GM18499 (cell line): ENCODE measurements at regions not wholly inside any gene's neighbourhood (a gene's known extent, or its start where the extent isn't known, plus 50 kb on each side); places are given as distances from the start of the nearest gene placed in this dataset.
"Not testable (repeated sequence)": the region's sequence is repeated elsewhere in the genome, so short reads cannot be mapped to it uniquely, and the experiment has no call there.

Source experiments
- ATAC-seq: cut with Tn5 transposase; IDR thresholded peaks from one replicate; pipeline ENCODE4 v1.9.1; 2021; ENCODE audit warnings: moderate number of reproducible peaks; ENCODE audit not compliant: insufficient read depth, unreplicated experiment

- no peak for ATAC-seq
Measured at GRCh38 chr12:70008944-70009343, 183.9 kb downstream of the MYRFL start.

- no peak for ATAC-seq
Measured at GRCh38 chr12:70011353-70011752, 186.3 kb downstream of the MYRFL start.

GRCh38 chr12:70013016-70013415, 188.0 kb downstream of the MYRFL start:
- ATAC-seq: not testable (repeated sequence)

GRCh38 chr12:70028515-70028914, 203.5 kb downstream of the MYRFL start:
- ATAC-seq: no peak

GRCh38 chr12:70028918-70029317, 203.9 kb downstream of the MYRFL start:
- ATAC-seq: no peak

GRCh38 chr12:70031046-70031445, 206.0 kb downstream of the MYRFL start:
- no peak for ATAC-seq

- ATAC-seq: no peak
Measured at GRCh38 chr12:70032076-70032475, 207.0 kb downstream of the MYRFL start.

GRCh38 chr12:70033310-70033709, 208.3 kb downstream of the MYRFL start:
- ATAC-seq: no peak

GRCh38 chr12:70040141-70040540, 203.1 kb upstream of the CNOT2 start:
- ATAC-seq: no peak

- no peak for ATAC-seq
Measured at GRCh38 chr12:70042675-70043074, 200.6 kb upstream of the CNOT2 start.

GRCh38 chr12:70043490-70044138, 199.6 kb upstream of the CNOT2 start:
- ATAC-seq: no peak

- ATAC-seq: no peak
Measured at GRCh38 chr12:70044167-70044566, 199.1 kb upstream of the CNOT2 start.

GRCh38 chr12:70045036-70045435, 198.2 kb upstream of the CNOT2 start:
- ATAC-seq: no peak

GRCh38 chr12:70045514-70045913, 197.7 kb upstream of the CNOT2 start:
- no peak for ATAC-seq

GRCh38 chr12:70048521-70049250, 194.5 kb upstream of the CNOT2 start:
- ATAC-seq: no peak

GRCh38 chr12:70049596-70050360, 193.5 kb upstream of the CNOT2 start:
- peak; percentile 95 for ATAC-seq

- no peak for ATAC-seq
Measured at GRCh38 chr12:70052476-70052875, 190.8 kb upstream of the CNOT2 start.

- no peak for ATAC-seq
Measured at GRCh38 chr12:70052931-70053497, 190.2 kb upstream of the CNOT2 start.

- ATAC-seq: no peak
Measured at GRCh38 chr12:70059373-70059772, 183.9 kb upstream of the CNOT2 start.

- no peak for ATAC-seq
Measured at GRCh38 chr12:70060634-70061033, 182.6 kb upstream of the CNOT2 start.

GRCh38 chr12:70068743-70069142, 174.5 kb upstream of the CNOT2 start:
- no peak for ATAC-seq
